ENCODE measurements at regions not wholly inside any gene's neighbourhood (a gene's known extent, or its start where the extent isn't known, plus 50 kb on each side); places are given as distances from the start of the nearest gene placed in this dataset.

DNA sequence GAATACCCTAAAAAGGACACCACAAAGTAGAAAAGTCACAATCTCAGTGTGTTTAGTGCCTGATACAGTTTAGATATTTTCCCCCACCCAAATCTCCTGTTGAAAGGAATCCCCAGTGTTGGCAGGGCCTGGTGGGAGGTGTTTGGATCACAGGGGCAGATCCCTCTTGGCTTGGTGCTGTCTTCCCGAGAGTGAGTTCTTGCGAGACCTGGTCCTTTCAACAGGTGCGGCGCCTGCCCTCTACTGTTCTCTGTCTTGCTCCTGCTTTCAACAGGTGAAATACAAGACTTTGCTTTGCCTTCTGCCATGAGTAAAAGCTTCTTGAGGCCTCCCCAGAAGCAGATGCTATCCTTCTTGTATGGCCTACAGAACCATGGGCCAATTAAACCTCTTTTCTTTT, 534.3 kb upstream of the NRSN1 start:
- TF ChIP-seq, protein P1, sequence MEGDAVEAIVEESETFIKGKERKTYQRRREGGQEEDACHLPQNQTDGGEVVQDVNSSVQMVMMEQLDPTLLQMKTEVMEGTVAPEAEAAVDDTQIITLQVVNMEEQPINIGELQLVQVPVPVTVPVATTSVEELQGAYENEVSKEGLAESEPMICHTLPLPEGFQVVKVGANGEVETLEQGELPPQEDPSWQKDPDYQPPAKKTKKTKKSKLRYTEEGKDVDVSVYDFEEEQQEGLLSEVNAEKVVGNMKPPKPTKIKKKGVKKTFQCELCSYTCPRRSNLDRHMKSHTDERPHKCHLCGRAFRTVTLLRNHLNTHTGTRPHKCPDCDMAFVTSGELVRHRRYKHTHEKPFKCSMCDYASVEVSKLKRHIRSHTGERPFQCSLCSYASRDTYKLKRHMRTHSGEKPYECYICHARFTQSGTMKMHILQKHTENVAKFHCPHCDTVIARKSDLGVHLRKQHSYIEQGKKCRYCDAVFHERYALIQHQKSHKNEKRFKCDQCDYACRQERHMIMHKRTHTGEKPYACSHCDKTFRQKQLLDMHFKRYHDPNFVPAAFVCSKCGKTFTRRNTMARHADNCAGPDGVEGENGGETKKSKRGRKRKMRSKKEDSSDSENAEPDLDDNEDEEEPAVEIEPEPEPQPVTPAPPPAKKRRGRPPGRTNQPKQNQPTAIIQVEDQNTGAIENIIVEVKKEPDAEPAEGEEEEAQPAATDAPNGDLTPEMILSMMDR (IDR thresholded peaks at IDR 0.05) = no peak
- no peak for TF ChIP-seq ZNF232 (CRISPR knock-in tag; IDR thresholded peaks at IDR 0.05)
- no peak for TF ChIP-seq JUN (CRISPR knock-in tag; IDR thresholded peaks at IDR 0.05)
- TF ChIP-seq, protein P2, sequence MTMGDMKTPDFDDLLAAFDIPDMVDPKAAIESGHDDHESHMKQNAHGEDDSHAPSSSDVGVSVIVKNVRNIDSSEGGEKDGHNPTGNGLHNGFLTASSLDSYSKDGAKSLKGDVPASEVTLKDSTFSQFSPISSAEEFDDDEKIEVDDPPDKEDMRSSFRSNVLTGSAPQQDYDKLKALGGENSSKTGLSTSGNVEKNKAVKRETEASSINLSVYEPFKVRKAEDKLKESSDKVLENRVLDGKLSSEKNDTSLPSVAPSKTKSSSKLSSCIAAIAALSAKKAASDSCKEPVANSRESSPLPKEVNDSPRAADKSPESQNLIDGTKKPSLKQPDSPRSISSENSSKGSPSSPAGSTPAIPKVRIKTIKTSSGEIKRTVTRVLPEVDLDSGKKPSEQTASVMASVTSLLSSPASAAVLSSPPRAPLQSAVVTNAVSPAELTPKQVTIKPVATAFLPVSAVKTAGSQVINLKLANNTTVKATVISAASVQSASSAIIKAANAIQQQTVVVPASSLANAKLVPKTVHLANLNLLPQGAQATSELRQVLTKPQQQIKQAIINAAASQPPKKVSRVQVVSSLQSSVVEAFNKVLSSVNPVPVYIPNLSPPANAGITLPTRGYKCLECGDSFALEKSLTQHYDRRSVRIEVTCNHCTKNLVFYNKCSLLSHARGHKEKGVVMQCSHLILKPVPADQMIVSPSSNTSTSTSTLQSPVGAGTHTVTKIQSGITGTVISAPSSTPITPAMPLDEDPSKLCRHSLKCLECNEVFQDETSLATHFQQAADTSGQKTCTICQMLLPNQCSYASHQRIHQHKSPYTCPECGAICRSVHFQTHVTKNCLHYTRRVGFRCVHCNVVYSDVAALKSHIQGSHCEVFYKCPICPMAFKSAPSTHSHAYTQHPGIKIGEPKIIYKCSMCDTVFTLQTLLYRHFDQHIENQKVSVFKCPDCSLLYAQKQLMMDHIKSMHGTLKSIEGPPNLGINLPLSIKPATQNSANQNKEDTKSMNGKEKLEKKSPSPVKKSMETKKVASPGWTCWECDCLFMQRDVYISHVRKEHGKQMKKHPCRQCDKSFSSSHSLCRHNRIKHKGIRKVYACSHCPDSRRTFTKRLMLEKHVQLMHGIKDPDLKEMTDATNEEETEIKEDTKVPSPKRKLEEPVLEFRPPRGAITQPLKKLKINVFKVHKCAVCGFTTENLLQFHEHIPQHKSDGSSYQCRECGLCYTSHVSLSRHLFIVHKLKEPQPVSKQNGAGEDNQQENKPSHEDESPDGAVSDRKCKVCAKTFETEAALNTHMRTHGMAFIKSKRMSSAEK (CRISPR knock-in tag; IDR thresholded peaks at IDR 0.05; ENCODE audit: borderline replicate concordance) = no peak
- no peak for TF ChIP-seq ATF1 (CRISPR knock-in tag; IDR thresholded peaks at IDR 0.05)
- TF ChIP-seq CREM (CRISPR knock-in tag; IDR thresholded peaks at IDR 0.05) = no peak
- TF ChIP-seq, protein P3, sequence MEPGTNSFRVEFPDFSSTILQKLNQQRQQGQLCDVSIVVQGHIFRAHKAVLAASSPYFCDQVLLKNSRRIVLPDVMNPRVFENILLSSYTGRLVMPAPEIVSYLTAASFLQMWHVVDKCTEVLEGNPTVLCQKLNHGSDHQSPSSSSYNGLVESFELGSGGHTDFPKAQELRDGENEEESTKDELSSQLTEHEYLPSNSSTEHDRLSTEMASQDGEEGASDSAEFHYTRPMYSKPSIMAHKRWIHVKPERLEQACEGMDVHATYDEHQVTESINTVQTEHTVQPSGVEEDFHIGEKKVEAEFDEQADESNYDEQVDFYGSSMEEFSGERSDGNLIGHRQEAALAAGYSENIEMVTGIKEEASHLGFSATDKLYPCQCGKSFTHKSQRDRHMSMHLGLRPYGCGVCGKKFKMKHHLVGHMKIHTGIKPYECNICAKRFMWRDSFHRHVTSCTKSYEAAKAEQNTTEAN (CRISPR knock-in tag; IDR thresholded peaks at IDR 0.05) = no peak
- no peak for TF ChIP-seq TCF7 (CRISPR knock-in tag; IDR thresholded peaks at IDR 0.05; ENCODE audit: low read depth)
- no peak for TF ChIP-seq ELF4 (CRISPR knock-in tag; IDR thresholded peaks at IDR 0.05; ENCODE audit: low read depth)
- no peak for TF ChIP-seq ZNF138 (CRISPR knock-in tag; conservative IDR thresholded peaks at IDR 0.05)
- TF ChIP-seq, protein P4, sequence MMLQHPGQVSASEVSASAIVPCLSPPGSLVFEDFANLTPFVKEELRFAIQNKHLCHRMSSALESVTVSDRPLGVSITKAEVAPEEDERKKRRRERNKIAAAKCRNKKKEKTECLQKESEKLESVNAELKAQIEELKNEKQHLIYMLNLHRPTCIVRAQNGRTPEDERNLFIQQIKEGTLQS (CRISPR knock-in tag; conservative IDR thresholded peaks at IDR 0.05) = no peak
- TF ChIP-seq, protein P5, sequence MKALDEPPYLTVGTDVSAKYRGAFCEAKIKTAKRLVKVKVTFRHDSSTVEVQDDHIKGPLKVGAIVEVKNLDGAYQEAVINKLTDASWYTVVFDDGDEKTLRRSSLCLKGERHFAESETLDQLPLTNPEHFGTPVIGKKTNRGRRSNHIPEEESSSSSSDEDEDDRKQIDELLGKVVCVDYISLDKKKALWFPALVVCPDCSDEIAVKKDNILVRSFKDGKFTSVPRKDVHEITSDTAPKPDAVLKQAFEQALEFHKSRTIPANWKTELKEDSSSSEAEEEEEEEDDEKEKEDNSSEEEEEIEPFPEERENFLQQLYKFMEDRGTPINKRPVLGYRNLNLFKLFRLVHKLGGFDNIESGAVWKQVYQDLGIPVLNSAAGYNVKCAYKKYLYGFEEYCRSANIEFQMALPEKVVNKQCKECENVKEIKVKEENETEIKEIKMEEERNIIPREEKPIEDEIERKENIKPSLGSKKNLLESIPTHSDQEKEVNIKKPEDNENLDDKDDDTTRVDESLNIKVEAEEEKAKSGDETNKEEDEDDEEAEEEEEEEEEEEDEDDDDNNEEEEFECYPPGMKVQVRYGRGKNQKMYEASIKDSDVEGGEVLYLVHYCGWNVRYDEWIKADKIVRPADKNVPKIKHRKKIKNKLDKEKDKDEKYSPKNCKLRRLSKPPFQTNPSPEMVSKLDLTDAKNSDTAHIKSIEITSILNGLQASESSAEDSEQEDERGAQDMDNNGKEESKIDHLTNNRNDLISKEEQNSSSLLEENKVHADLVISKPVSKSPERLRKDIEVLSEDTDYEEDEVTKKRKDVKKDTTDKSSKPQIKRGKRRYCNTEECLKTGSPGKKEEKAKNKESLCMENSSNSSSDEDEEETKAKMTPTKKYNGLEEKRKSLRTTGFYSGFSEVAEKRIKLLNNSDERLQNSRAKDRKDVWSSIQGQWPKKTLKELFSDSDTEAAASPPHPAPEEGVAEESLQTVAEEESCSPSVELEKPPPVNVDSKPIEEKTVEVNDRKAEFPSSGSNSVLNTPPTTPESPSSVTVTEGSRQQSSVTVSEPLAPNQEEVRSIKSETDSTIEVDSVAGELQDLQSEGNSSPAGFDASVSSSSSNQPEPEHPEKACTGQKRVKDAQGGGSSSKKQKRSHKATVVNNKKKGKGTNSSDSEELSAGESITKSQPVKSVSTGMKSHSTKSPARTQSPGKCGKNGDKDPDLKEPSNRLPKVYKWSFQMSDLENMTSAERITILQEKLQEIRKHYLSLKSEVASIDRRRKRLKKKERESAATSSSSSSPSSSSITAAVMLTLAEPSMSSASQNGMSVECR (CRISPR knock-in tag; IDR thresholded peaks at IDR 0.05; ENCODE audit: borderline replicate concordance) = no peak
